HG03521 (cell line): ENCODE measurements at regions not wholly inside any gene's neighbourhood (a gene's known extent, or its start where the extent isn't known, plus 50 kb on each side); places are given as distances from the start of the nearest gene placed in this dataset.
"Not testable (repeated sequence)": the region's sequence is repeated elsewhere in the genome, so short reads cannot be mapped to it uniquely, and the experiment has no call there.

ENCODE experiments used
- ATAC-seq: cut with Tn5 transposase; IDR thresholded peaks from one replicate; pipeline ENCODE4 v1.9.1; 2021; ENCODE audit warnings: mild to moderate bottlenecking, moderate library complexity; ENCODE audit not compliant: unreplicated experiment

- ATAC-seq, result no peak
Observed at GRCh38 chr17:45646288-45646988, 137.7 kb upstream of the CRHR1 start.

- no peak for ATAC-seq
Observed at GRCh38 chr17:45648642-45649041, 135.5 kb upstream of the CRHR1 start.

GRCh38 chr17:45649796-45650195, 134.3 kb upstream of the CRHR1 start:
- ATAC-seq, result no peak

- no peak for ATAC-seq
Observed at GRCh38 chr17:45650561-45650960, 133.6 kb upstream of the CRHR1 start.

- no peak for ATAC-seq
Observed at GRCh38 chr17:45651145-45651709, 132.9 kb upstream of the CRHR1 start.

- ATAC-seq, result no peak
Observed at GRCh38 chr17:45653616-45654015, 130.5 kb upstream of the CRHR1 start.

DNA sequence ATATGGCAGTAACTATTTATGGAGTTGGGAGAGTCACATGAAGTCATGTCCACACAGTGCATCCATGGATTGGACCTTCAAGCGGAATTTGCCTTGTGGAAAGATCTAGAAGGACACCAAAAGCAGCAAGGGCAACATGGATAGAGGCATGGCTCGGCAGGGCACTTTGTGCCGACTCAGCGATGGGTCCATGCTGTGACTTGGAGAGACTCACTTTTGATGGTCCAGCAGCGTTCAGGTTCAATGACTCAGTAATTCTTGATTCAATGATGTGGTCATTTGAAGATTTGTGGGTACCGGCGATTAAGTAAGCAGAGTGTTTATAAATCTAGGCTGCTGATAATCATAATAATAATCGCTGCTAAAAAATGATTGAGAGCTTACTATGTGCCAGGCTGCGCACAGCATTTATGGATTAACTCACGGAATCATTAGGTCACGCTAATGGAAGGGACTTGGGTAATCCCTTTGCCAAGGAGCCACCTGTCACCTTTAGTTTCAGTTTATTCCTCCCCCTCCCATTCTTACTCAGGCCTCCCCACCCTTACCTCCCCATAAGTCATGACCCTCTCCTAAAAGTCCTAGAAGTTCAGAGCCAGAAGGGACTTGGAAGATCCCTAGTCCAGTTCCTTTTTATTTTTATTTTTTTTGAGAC, 127.5 kb upstream of the CRHR1 start:
- ATAC-seq, result no peak

- no peak for ATAC-seq
Observed at GRCh38 chr17:45660474-45660873, 123.6 kb upstream of the CRHR1 start.

DNA sequence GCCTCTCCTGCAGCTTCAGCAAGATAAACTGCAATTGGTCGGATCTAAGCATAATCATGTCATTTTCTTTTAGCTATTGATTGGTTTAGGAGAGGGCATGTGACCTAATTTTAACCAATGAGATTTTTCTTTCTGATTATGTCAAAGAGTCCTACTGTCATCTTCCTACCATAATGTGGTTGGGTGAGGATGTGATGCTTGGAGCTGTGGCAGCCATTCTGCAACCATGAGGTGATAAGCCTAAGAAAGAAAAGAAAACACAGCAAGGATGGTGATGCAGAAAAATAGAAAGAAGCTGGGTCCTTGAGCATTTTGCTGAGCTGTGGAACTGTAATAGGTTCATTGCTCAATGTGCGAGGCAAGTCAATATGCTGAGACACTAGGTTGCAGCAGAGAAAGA, 121.7 kb upstream of the CRHR1 start:
- no peak for ATAC-seq

DNA sequence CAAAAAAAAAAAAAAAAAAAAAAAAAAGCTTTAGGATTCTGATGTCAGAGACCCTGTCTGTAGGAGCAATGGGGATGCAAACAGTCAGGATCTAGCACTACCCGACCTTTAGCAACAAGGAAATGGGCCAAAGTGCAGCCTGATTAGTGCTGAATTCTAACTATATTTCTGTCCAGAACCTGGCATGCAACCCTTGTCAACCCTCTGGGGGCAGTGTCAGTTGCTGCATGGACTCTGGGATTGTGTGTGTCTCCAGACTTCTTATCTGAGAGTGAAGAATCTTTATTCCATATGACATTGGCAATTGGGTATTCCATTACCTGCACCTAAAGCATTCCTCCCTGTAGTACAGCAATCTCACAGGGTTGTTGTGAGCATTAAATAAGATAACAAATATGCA, 120.3 kb upstream of the CRHR1 start:
- no peak for ATAC-seq

DNA sequence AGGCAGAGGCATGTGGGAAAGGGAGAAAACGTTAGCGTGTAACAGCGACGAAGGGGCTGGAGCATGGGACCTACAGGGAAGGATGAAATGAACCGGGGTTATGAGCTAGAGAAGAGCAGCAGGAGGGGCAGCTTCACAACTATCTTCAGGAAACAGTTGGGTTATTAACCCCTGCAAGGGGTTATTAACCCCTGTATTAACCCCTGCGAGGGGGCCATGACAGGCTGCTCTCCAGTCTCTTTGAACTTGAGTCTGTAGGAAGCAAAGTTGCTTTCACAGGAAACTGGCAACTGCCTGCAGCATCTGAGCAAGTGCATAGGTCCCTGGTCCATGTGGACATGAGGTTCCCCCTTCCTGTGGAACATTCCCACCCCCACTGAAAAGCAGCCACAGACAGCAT, 119.2 kb upstream of the CRHR1 start:
- no peak for ATAC-seq

DNA sequence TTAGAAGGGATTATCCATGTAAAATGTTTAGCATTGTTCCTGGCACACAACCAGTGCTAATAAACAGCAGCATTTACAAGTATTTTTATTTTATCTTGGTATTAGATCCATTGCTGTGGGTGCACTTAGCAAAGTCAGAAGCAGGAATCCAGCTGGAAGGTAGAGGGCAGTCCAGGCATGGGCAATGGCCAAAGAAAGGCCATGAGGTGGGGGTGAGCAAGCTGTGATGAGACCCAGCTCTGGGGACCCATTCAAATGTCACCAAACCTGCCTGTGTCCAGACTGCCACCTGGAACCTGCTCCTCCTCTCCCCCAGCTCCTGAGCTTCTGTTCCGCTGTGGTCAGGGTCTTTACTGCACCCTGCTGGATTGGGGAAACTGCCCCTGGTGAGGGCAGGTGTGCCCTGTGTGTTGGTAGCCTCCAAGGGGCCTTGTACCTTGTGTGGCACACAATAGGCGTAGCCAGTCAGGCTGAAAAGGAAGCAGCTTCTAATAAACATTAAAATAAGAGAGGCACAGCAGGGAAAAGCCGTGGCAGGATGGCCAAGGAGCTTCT, 118.0 kb upstream of the CRHR1 start:
- no peak for ATAC-seq

GRCh38 chr17:45666641-45667040, 117.5 kb upstream of the CRHR1 start:
- ATAC-seq, result no peak

DNA sequence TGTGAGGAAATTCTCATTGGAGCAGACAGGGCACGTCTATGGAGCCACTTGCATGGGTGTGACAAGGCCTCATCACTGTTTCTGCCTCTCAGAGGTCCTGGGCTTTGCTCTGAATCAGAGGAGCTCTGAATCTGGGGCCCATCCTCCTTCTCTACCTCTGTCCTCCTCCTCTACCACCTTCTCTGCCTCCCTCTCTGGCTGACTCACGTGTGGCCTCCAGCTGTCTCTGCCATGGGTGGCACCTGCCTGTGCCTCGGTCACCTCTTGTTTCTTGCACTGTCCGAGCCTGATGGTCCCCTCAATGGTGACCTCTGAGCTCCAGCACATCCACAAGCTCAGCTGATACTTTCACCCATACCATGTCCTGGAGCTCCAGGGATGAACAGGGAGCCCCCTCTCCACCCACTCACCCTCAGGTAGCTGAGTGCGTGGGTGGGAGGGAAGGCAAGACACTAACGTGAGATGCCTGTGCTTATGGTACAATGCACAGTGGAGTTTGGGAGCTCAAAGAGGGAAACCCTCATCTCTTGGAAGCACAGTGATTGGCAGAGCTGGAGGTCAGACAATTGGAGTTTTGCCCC, 116.4 kb upstream of the CRHR1 start:
- ATAC-seq, result no peak

DNA sequence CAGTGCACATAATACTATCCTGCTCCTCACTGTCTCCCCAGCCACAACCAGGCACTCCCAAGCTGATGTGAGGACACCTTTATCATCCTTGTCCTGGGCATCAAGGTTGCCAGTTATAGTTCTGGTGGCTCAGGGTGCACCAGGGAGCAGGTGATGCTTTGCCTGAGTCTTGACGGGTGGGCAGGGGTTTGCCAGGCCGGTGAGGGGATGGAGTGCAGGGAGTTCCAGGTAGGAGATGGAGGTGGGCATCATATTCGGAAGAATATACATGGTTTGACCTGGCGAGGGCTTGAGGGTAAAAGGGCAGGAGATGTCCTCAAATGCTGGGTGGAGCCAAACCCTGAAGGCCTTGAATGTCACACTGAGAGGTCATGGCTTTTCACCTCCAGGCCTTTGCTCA, 115.8 kb upstream of the CRHR1 start:
- ATAC-seq, result no peak

DNA sequence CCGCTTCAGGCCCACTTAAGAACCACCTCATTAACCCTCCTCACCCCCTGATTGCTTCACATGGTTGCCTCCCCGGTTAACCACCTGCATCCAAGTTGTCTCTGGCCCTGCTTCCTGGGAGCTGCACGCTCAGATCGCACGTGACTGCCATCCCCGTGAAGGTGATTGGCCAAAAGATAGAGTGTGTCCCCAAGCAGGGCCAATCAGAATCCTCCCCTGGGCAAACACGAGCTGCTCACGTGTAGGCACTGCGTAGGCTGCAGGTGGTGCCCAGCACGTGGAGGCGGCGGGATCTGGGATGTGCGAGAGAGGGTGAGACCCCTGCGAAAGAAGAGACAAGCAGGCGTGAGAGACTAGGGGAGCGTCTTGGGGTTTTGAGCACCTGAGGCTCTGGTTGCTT, 111.8 kb upstream of the CRHR1 start:
- ATAC-seq, result no peak

DNA sequence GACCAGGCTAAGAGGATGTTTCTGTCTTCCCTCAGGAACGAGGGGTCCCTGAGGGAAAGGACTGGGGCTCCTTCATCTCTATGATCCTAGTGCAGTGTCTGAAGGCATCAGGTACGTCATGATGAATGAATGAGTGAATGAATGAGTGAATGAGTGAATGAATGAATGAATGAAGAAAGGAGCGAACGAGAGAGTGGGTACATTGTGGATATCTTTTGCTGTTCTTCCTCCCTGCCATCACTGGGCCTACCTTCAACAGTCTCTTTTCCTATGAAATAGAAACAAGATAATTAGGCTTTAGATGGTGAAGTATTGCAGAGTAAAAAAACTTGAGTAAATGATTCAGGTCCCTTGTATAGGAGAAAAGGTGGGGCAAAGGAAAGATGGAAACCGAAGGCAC, 111.3 kb upstream of the CRHR1 start:
- ATAC-seq, result no peak

- not testable (repeated sequence) for ATAC-seq
Observed at GRCh38 chr17:45673759-45674158, 110.4 kb upstream of the CRHR1 start.

- ATAC-seq, result no peak
Observed at GRCh38 chr17:45675012-45675411, 109.1 kb upstream of the CRHR1 start.

- ATAC-seq, result no peak
Observed at GRCh38 chr17:45675892-45676291, 108.2 kb upstream of the CRHR1 start.

GRCh38 chr17:45676695-45677094, 107.4 kb upstream of the CRHR1 start:
- ATAC-seq, result no peak

GRCh38 chr17:45677770-45678169, 106.3 kb upstream of the CRHR1 start:
- no peak for ATAC-seq
